ENCODE measurements at regions not wholly inside any gene's neighbourhood (a gene's known extent, or its start where the extent isn't known, plus 50 kb on each side); places are given as distances from the start of the nearest gene placed in this dataset.
"Not testable (repeated sequence)": the region's sequence is repeated elsewhere in the genome, so short reads cannot be mapped to it uniquely, and the experiment has no call there.

GRCh38 chr1:173365341-173365740 is 111.8 kb upstream of the PRDX6 start:
- Histone ChIP-seq H2BK120ac (ENCODE audit: low read depth, low read length) (no peak overlapping the region), H3K9me3 (replicated peaks in 1 of 2; ENCODE audit: control insufficient read depth in 2 of 2, insufficient read depth in 1 of 2, low read depth in 1 of 2, low read length in 2 of 2) (no peaks in the 10 kb centered on the region), H3K36me3 (replicated peaks in 1 of 2; ENCODE audit: control insufficient read depth in 2 of 2, insufficient read depth in 2 of 2, low read length in 2 of 2) (no peaks in the 10 kb centered on the region), H2BK5ac (ENCODE audit: low read length) (no peak overlapping the region), H2BK12ac (ENCODE audit: low read length) (no peak overlapping the region), H4K91ac (ENCODE audit: low read depth, low read length, poor library complexity) (no peak overlapping the region), H2AFZ (ENCODE audit: low read length) (no peak overlapping the region), H3K79me1 (ENCODE audit: low read depth, low read length) (no peaks in the 10 kb centered on the region), H3K4me1 (ENCODE audit: control insufficient read depth in 2 of 2, insufficient read depth in 1 of 2, low read depth in 1 of 2, low read length in 2 of 2) (no peaks in the 10 kb centered on the region), H3K4me3 (ENCODE audit: low read length in 2 of 2) (no peak overlapping the region), H4K8ac (ENCODE audit: low read depth, low read length) (no peak overlapping the region), H3K23ac (ENCODE audit: low read depth, low read length, poor library complexity) (no peak overlapping the region), H2BK15ac (ENCODE audit: low read length) (no peak overlapping the region), H3K27ac (replicated peaks; ENCODE audit: low read length) (no peak overlapping the region), H3K9ac (ENCODE audit: low read depth, low read length, poor library complexity) (no peak overlapping the region), H3K4ac (ENCODE audit: low read length) (no peak overlapping the region), H3K18ac (ENCODE audit: low read length) (no peak overlapping the region), H3K27me3 (ENCODE audit: control insufficient read depth in 3 of 3, insufficient read depth in 3 of 3, low read depth in 1 of 3, low read length in 3 of 3) (no peaks in the 10 kb centered on the region), H3K14ac (ENCODE audit: low read length) (no peak overlapping the region), H2AK5ac (ENCODE audit: low read depth, low read length) (no peak overlapping the region), H3K4me2 (ENCODE audit: insufficient read depth, low read length, poor library complexity, severe bottlenecking) (no peak overlapping the region)
- no CpG with 5 or more reads among the region's 1 CpG for WGBS, 2 donors (ENCODE audit: extremely low coverage in 2 of 2, insufficient read length in 2 of 2, insufficient replicate concordance in 1 of 2)
- no peak for DNase-seq (ENCODE audit: low spot score)

DNA sequence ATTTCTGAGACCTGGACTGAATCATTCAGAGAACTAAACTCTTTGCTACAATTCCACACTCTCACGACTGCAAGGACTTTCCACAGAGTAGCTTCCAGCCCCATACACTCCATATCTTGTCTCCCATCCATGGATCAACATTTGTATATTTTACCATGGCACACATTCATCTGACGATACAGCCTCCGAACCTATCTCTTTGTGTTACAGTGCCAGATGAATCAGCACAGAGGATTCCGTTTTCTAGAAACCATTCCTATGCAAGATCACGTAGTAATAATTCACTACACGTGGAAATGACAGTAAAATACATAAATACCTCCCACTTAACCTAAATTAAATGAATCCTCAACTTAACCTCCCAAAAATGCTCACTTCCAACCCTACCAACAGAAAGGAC is 110.0 kb upstream of the PRDX6 start:
- Histone ChIP-seq H3K4me3 (ENCODE audit: low read length in 2 of 2) (no peak overlapping the region), H3K27ac (replicated peaks; ENCODE audit: low read length) (no peak overlapping the region), H4K91ac (ENCODE audit: low read depth, low read length, poor library complexity) (no peak overlapping the region), H3K9me3 (replicated peaks in 1 of 2; ENCODE audit: control insufficient read depth in 2 of 2, insufficient read depth in 1 of 2, low read depth in 1 of 2, low read length in 2 of 2) (no peaks in the 10 kb centered on the region), H2AK5ac (ENCODE audit: low read depth, low read length) (no peak overlapping the region), H3K23ac (ENCODE audit: low read depth, low read length, poor library complexity) (no peak overlapping the region), H3K36me3 (replicated peaks in 1 of 2; ENCODE audit: control insufficient read depth in 2 of 2, insufficient read depth in 2 of 2, low read length in 2 of 2) (no peaks in the 10 kb centered on the region), H3K4me2 (ENCODE audit: insufficient read depth, low read length, poor library complexity, severe bottlenecking) (no peak overlapping the region), H3K14ac (ENCODE audit: low read length) (no peak overlapping the region), H2BK120ac (ENCODE audit: low read depth, low read length) (no peak overlapping the region), H3K9ac (ENCODE audit: low read depth, low read length, poor library complexity) (no peak overlapping the region), H3K79me1 (ENCODE audit: low read depth, low read length) (no peaks in the 10 kb centered on the region), H3K27me3 (ENCODE audit: control insufficient read depth in 3 of 3, insufficient read depth in 3 of 3, low read depth in 1 of 3, low read length in 3 of 3) (no peaks in the 10 kb centered on the region), H3K4me1 (ENCODE audit: control insufficient read depth in 2 of 2, insufficient read depth in 1 of 2, low read depth in 1 of 2, low read length in 2 of 2) (no peaks in the 10 kb centered on the region), H2BK15ac (ENCODE audit: low read length) (no peak overlapping the region), H2BK12ac (ENCODE audit: low read length) (no peak overlapping the region), H4K8ac (ENCODE audit: low read depth, low read length) (no peak overlapping the region), H2BK5ac (ENCODE audit: low read length) (no peak overlapping the region), H3K18ac (ENCODE audit: low read length) (no peak overlapping the region), H3K4ac (ENCODE audit: low read length) (no peak overlapping the region), H2AFZ (ENCODE audit: low read length) (no peak overlapping the region)
- no peak for DNase-seq (ENCODE audit: low spot score)
- WGBS, 2 donors (ENCODE audit: extremely low coverage in 2 of 2, insufficient read length in 2 of 2, insufficient replicate concordance in 1 of 2) = no CpG with 5 or more reads among the region's 6 CpGs

DNA sequence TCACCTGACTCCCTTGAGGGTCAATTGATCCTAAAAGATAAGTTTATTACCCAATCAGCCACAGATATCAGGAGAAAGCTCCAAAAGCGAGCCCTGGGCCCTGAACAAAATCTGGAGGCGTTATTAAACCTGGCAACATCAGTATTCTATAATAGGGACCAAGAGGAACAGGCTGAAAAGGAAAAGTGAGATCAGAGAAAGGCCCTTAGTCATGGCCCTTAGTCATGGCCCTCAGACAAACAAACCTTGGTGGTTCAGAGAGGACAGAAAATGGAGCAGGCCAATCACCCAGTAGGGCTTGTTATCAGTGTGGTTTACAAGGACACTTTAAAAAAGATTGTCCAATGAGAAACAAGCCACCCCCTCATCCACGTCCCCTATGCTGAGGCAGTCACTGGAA is 106.5 kb upstream of the PRDX6 start:
- H3K14ac ChIP-seq (ENCODE audit: low read length); DNase-seq (ENCODE audit: low spot score); H3K9ac ChIP-seq (ENCODE audit: low read depth, low read length, poor library complexity); H3K4me1 ChIP-seq (ENCODE audit: control insufficient read depth in 2 of 2, insufficient read depth in 1 of 2, low read depth in 1 of 2, low read length in 2 of 2); H3K4ac ChIP-seq (ENCODE audit: low read length); H3K4me2 ChIP-seq (ENCODE audit: insufficient read depth, low read length, poor library complexity, severe bottlenecking); H3K9me3 ChIP-seq (replicated peaks in 1 of 2; ENCODE audit: control insufficient read depth in 2 of 2, insufficient read depth in 1 of 2, low read depth in 1 of 2, low read length in 2 of 2); H3K27me3 ChIP-seq (ENCODE audit: control insufficient read depth in 3 of 3, insufficient read depth in 3 of 3, low read depth in 1 of 3, low read length in 3 of 3); H2BK12ac ChIP-seq (ENCODE audit: low read length); H3K36me3 ChIP-seq (replicated peaks in 1 of 2; ENCODE audit: control insufficient read depth in 2 of 2, insufficient read depth in 2 of 2, low read length in 2 of 2); H2BK15ac ChIP-seq (ENCODE audit: low read length); H2AK5ac ChIP-seq (ENCODE audit: low read depth, low read length); H3K18ac ChIP-seq (ENCODE audit: low read length); H2AFZ ChIP-seq (ENCODE audit: low read length); H2BK120ac ChIP-seq (ENCODE audit: low read depth, low read length); H2BK5ac ChIP-seq (ENCODE audit: low read length); H4K91ac ChIP-seq (ENCODE audit: low read depth, low read length, poor library complexity); H3K79me1 ChIP-seq (ENCODE audit: low read depth, low read length); H4K8ac ChIP-seq (ENCODE audit: low read depth, low read length); H3K4me3 ChIP-seq (ENCODE audit: low read length in 2 of 2); H3K23ac ChIP-seq (ENCODE audit: low read depth, low read length, poor library complexity); H3K27ac ChIP-seq (replicated peaks; ENCODE audit: low read length): not testable (repeated sequence)
- no CpG with 5 or more reads among the region's 3 CpGs for WGBS, 2 donors (ENCODE audit: extremely low coverage in 2 of 2, insufficient read length in 2 of 2, insufficient replicate concordance in 1 of 2)

GRCh38 chr1:173376065-173376464 is 101.1 kb upstream of the PRDX6 start:
- not testable (repeated sequence) for H3K36me3 ChIP-seq (replicated peaks in 1 of 2; ENCODE audit: control insufficient read depth in 2 of 2, insufficient read depth in 2 of 2, low read length in 2 of 2); H3K18ac ChIP-seq (ENCODE audit: low read length); H3K79me1 ChIP-seq (ENCODE audit: low read depth, low read length); H4K91ac ChIP-seq (ENCODE audit: low read depth, low read length, poor library complexity); H3K4me1 ChIP-seq (ENCODE audit: control insufficient read depth in 2 of 2, insufficient read depth in 1 of 2, low read depth in 1 of 2, low read length in 2 of 2); H3K27ac ChIP-seq (replicated peaks; ENCODE audit: low read length); H2AFZ ChIP-seq (ENCODE audit: low read length); H3K4me2 ChIP-seq (ENCODE audit: insufficient read depth, low read length, poor library complexity, severe bottlenecking); H3K14ac ChIP-seq (ENCODE audit: low read length); H3K9ac ChIP-seq (ENCODE audit: low read depth, low read length, poor library complexity); H3K9me3 ChIP-seq (replicated peaks in 1 of 2; ENCODE audit: control insufficient read depth in 2 of 2, insufficient read depth in 1 of 2, low read depth in 1 of 2, low read length in 2 of 2); H2BK120ac ChIP-seq (ENCODE audit: low read depth, low read length); H3K23ac ChIP-seq (ENCODE audit: low read depth, low read length, poor library complexity); H3K27me3 ChIP-seq (ENCODE audit: control insufficient read depth in 3 of 3, insufficient read depth in 3 of 3, low read depth in 1 of 3, low read length in 3 of 3); H4K8ac ChIP-seq (ENCODE audit: low read depth, low read length); H3K4ac ChIP-seq (ENCODE audit: low read length); H3K4me3 ChIP-seq (ENCODE audit: low read length in 2 of 2); H2BK15ac ChIP-seq (ENCODE audit: low read length); H2BK5ac ChIP-seq (ENCODE audit: low read length); H2AK5ac ChIP-seq (ENCODE audit: low read depth, low read length); H2BK12ac ChIP-seq (ENCODE audit: low read length); DNase-seq (ENCODE audit: low spot score)
- no CpG with 5 or more reads among the region's 1 CpG for WGBS, 2 donors (ENCODE audit: extremely low coverage in 2 of 2, insufficient read length in 2 of 2, insufficient replicate concordance in 1 of 2)

Measured in neuronal stem cell (in vitro differentiated cells).